ENCODE measurements at regions not wholly inside any gene's neighbourhood (a gene's known extent, or its start where the extent isn't known, plus 50 kb on each side); places are given as distances from the start of the nearest gene placed in this dataset.

- DNase-seq (ENCODE audit: low read depth) = no peak
Observed at GRCh38 chr3:104854468-104854867, 512.2 kb upstream of the ALCAM start.

- DNase-seq (ENCODE audit: low read depth) = no peak
Observed at GRCh38 chr3:104855702-104856101, 511.0 kb upstream of the ALCAM start.

- DNase-seq (ENCODE audit: low read depth) = no peak
Observed at GRCh38 chr3:104856741-104857140, 510.0 kb upstream of the ALCAM start.

GRCh38 chr3:104868291-104868690 lies 498.4 kb upstream of the ALCAM start:
- DNase-seq (ENCODE audit: low read depth) = no peak

- DNase-seq (ENCODE audit: low read depth) = no peak
Observed at GRCh38 chr3:104870276-104870675, 496.4 kb upstream of the ALCAM start.

GRCh38 chr3:104873331-104873730 lies 493.4 kb upstream of the ALCAM start:
- no peak for DNase-seq (ENCODE audit: low read depth)

- DNase-seq (ENCODE audit: low read depth) = no peak
Observed at GRCh38 chr3:104878395-104878794, 488.3 kb upstream of the ALCAM start.

- DNase-seq (ENCODE audit: low read depth) = no peak
Observed at GRCh38 chr3:104879919-104880318, 486.8 kb upstream of the ALCAM start.

- DNase-seq (ENCODE audit: low read depth) = no peak
Observed at GRCh38 chr3:104885214-104885814, 481.4 kb upstream of the ALCAM start.

GRCh38 chr3:104886220-104886995 lies 480.3 kb upstream of the ALCAM start:
- no peak for DNase-seq (ENCODE audit: low read depth)

- no peak for DNase-seq (ENCODE audit: low read depth)
Observed at GRCh38 chr3:104887069-104887468, 479.6 kb upstream of the ALCAM start.

- DNase-seq (ENCODE audit: low read depth) = no peak
Observed at GRCh38 chr3:104887619-104888018, 479.1 kb upstream of the ALCAM start.

GRCh38 chr3:104892044-104892443 lies 474.7 kb upstream of the ALCAM start:
- DNase-seq (ENCODE audit: low read depth) = no peak

GRCh38 chr3:104896624-104897023 lies 470.1 kb upstream of the ALCAM start:
- DNase-seq (ENCODE audit: low read depth) = no peak

GRCh38 chr3:104901396-104901795 lies 465.3 kb upstream of the ALCAM start:
- no peak for DNase-seq (ENCODE audit: low read depth)

GRCh38 chr3:104903064-104903463 lies 463.6 kb upstream of the ALCAM start:
- no peak for DNase-seq (ENCODE audit: low read depth)

- DNase-seq (ENCODE audit: low read depth) = no peak
Observed at GRCh38 chr3:104906001-104906639, 460.6 kb upstream of the ALCAM start.

GRCh38 chr3:104907507-104907906 lies 459.2 kb upstream of the ALCAM start:
- DNase-seq (ENCODE audit: low read depth) = no peak

GRCh38 chr3:104908761-104909160 lies 457.9 kb upstream of the ALCAM start:
- DNase-seq (ENCODE audit: low read depth) = no peak

- no peak for DNase-seq (ENCODE audit: low read depth)
Observed at GRCh38 chr3:104909198-104909597, 457.5 kb upstream of the ALCAM start.

GRCh38 chr3:104909721-104910120 lies 457.0 kb upstream of the ALCAM start:
- DNase-seq (ENCODE audit: low read depth) = no peak

GRCh38 chr3:104911376-104911775 lies 455.3 kb upstream of the ALCAM start:
- no peak for DNase-seq (ENCODE audit: low read depth)

GRCh38 chr3:104916971-104917370 lies 449.7 kb upstream of the ALCAM start:
- no peak for DNase-seq (ENCODE audit: low read depth)

All from stimulated activated CD8-positive, alpha-beta memory T cell treated with anti-CD3 and anti-CD28 coated beads, Interleukin-4, amount 100 ng/mL, for 24 hours (primary cell).